HEK293 (cell line): ENCODE measurements at regions not wholly inside any gene's neighbourhood (a gene's known extent, or its start where the extent isn't known, plus 50 kb on each side); places are given as distances from the start of the nearest gene placed in this dataset.

ENCODE experiments used
- CTCF ChIA-PET: fragments of 350-600 bp; formaldehyde crosslinking; extraction: SDS; loops from one replicate; lab custom pipeline; 2021; ENCODE audit warnings: antibody characterized with exemption; lab: Yijun Ruan, JAX
- POLR2A ChIA-PET: fragments of 300-600 bp; formaldehyde crosslinking; extraction: SDS; loops from one replicate; lab custom pipeline; 2020; ENCODE audit warnings: antibody characterized with exemption, inconsistent platforms; lab: Yijun Ruan, JAX
- H3K27ac ChIP-seq: fragments of 200-500 bp; sonication (Bioruptor generic); 2 replicates; pipeline ENCODE4 v1.5.1; 2014; ENCODE audit warnings: low read depth, low read length, control low read depth, inconsistent platforms; ENCODE audit errors: extremely low read depth
- H3K36me3 ChIP-seq, 2 experiments: fragments of 200-500 bp in 1 of 2; sonication (Bioruptor generic) in 1 of 2; 1 replicate in 1 of 2; 2 replicates in 1 of 2; pipeline ENCODE4 v1.5.1; 2014 to 2017; ENCODE audit warnings: inconsistent platforms in 2 of 2, low read length in 2 of 2; ENCODE audit not compliant: control insufficient read depth in 2 of 2, insufficient read depth in 1 of 2
- H3K4me1 ChIP-seq: fragments of 200-500 bp; sonication (Bioruptor generic); 2 replicates; pipeline ENCODE4 v1.5.1; 2014; ENCODE audit warnings: mild to moderate bottlenecking, low read length, inconsistent platforms; ENCODE audit not compliant: control insufficient read depth, insufficient read depth
- H3K4me3 ChIP-seq: 2 replicates; pipeline ENCODE4 v1.5.1; 2011; ENCODE audit warnings: low read depth, mild to moderate bottlenecking, control low read depth, low read length, moderate library complexity
- H3K9me3 ChIP-seq: fragments of 200-500 bp; sonication (Bioruptor generic); 2 replicates; pipeline ENCODE4 v1.5.1; 2014; ENCODE audit warnings: low read depth, low read length, inconsistent platforms; ENCODE audit not compliant: control insufficient read depth, insufficient read depth
- GLI2 ChIP-seq: fragments of 450-650 bp; formaldehyde crosslinking; IDR thresholded peaks from 2 replicates; pipeline ENCODE4; 2017; ENCODE audit warnings: missing biosample characterization, missing genetic modification characterization, low read depth, borderline replicate concordance
- HOXA7 ChIP-seq: sonication (generic); formaldehyde crosslinking; IDR thresholded peaks from 2 replicates; pipeline ENCODE4 v1.8.1; 2022; ENCODE audit warnings: missing genetic modification reagents, borderline replicate concordance
- MYNN ChIP-seq: fragments of 450-650 bp; formaldehyde crosslinking; IDR thresholded peaks from 2 replicates; pipeline ENCODE4 v1.5.1; 2016; ENCODE audit warnings: missing biosample characterization, missing genetic modification characterization, borderline replicate concordance
- OSR2 ChIP-seq: fragments of 450-650 bp; formaldehyde crosslinking; IDR thresholded peaks from 2 replicates; pipeline ENCODE4 v1.5.1; 2016; ENCODE audit warnings: missing biosample characterization, missing genetic modification characterization
- RBAK ChIP-seq: fragments of 450-650 bp; formaldehyde crosslinking; IDR thresholded peaks from 2 replicates; pipeline ENCODE4 v1.5.1; 2016; ENCODE audit warnings: missing biosample characterization, missing genetic modification characterization
- SETDB1 ChIP-seq: IDR thresholded peaks from one replicate; pipeline ENCODE4 v1.6.1; 2017; ENCODE audit warnings: mild to moderate bottlenecking, low read length, moderate library complexity, mixed read lengths; ENCODE audit not compliant: insufficient read length
- SP2 ChIP-seq: fragments of 450-650 bp; formaldehyde crosslinking; IDR thresholded peaks from 2 replicates; pipeline ENCODE4 v1.5.1; 2016; ENCODE audit warnings: missing biosample characterization, missing genetic modification characterization
- ZBTB10 ChIP-seq: fragments of 450-650 bp; formaldehyde crosslinking; IDR thresholded peaks from 2 replicates; pipeline ENCODE4 v1.5.1; 2016; ENCODE audit warnings: missing biosample characterization, missing genetic modification characterization
- ZBTB17 ChIP-seq: fragments of 450-650 bp; formaldehyde crosslinking; IDR thresholded peaks from 2 replicates; pipeline ENCODE4 v1.5.1; 2016; ENCODE audit warnings: missing biosample characterization, missing genetic modification characterization
- ZEB2 ChIP-seq: fragments of 450-650 bp; formaldehyde crosslinking; IDR thresholded peaks from 2 replicates; pipeline ENCODE4 v1.5.1; 2016; ENCODE audit warnings: missing biosample characterization, missing genetic modification characterization
- ZFP3 ChIP-seq: fragments of 450-650 bp; formaldehyde crosslinking; IDR thresholded peaks from 2 replicates; pipeline ENCODE4 v1.5.1; 2016; ENCODE audit warnings: low read depth, missing biosample characterization, missing genetic modification characterization
- ZFP37 ChIP-seq: fragments of 450-650 bp; formaldehyde crosslinking; IDR thresholded peaks from 2 replicates; pipeline ENCODE4 v1.5.1; 2016; ENCODE audit warnings: missing biosample characterization, missing genetic modification characterization
- ZNF112 ChIP-seq: fragments of 450-650 bp; formaldehyde crosslinking; IDR thresholded peaks from 2 replicates; pipeline ENCODE4 v1.5.0; 2017; ENCODE audit warnings: missing biosample characterization, missing genetic modification characterization
- ZNF169 ChIP-seq: fragments of 450-650 bp; formaldehyde crosslinking; IDR thresholded peaks from 2 replicates; pipeline ENCODE4 v1.5.1; 2016; ENCODE audit warnings: missing biosample characterization, missing genetic modification characterization
- ZNF214 ChIP-seq: fragments of 450-650 bp; formaldehyde crosslinking; IDR thresholded peaks from 2 replicates; pipeline ENCODE4 v1.5.1; 2017; ENCODE audit warnings: missing biosample characterization, mild to moderate bottlenecking, missing genetic modification characterization, borderline replicate concordance
- ZNF341 ChIP-seq: fragments of 450-650 bp; formaldehyde crosslinking; IDR thresholded peaks from 2 replicates; pipeline ENCODE4; 2016; ENCODE audit warnings: low read depth, missing biosample characterization, missing genetic modification characterization
- ZNF449 ChIP-seq: fragments of 450-650 bp; formaldehyde crosslinking; IDR thresholded peaks from 2 replicates; pipeline ENCODE4 v1.5.1; 2017; ENCODE audit warnings: missing biosample characterization, mild to moderate bottlenecking, missing genetic modification characterization, moderate library complexity
- ZNF48 ChIP-seq: fragments of 450-650 bp; formaldehyde crosslinking; IDR thresholded peaks from 2 replicates; pipeline ENCODE4 v1.5.1; 2016; ENCODE audit warnings: missing biosample characterization, missing genetic modification characterization
- ZNF701 ChIP-seq: fragments of 450-650 bp; formaldehyde crosslinking; IDR thresholded peaks from 2 replicates; pipeline ENCODE4 v1.5.1; 2016; ENCODE audit warnings: missing biosample characterization, missing genetic modification characterization
- ZNF76 ChIP-seq: fragments of 450-650 bp; formaldehyde crosslinking; IDR thresholded peaks from 2 replicates; pipeline ENCODE4; 2016; ENCODE audit warnings: low read depth, missing biosample characterization, missing genetic modification characterization, borderline replicate concordance
- ZNF785 ChIP-seq: fragments of 450-650 bp; formaldehyde crosslinking; IDR thresholded peaks from 2 replicates; pipeline ENCODE4 v1.5.1; 2016; ENCODE audit warnings: missing biosample characterization, missing genetic modification characterization
- ZNF830 ChIP-seq: fragments of 450-650 bp; IDR thresholded peaks from 2 replicates; pipeline ENCODE4 v1.5.0; 2018; ENCODE audit warnings: missing biosample characterization, missing genetic modification characterization, low read depth, mild to moderate bottlenecking, moderate library complexity

DNA sequence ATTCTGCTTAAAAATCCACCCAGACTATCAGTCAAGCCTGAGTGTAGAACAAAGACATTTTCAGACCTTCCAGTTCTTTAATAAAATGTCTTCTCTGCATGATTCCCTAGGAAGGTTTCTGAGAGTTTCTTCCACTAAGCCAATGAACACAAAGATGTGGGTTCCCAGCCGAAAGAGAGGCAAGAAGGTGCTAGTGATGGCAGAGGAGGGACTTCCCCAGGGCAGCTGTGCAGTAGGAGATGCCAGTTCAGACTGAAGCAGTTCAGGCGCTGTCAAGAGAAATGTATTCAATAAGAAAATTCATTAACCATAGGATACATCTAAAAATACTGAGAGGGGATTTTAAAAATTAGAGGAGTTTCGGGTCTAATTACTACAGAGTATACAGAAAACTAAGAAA lies 83.3 kb downstream of the RND3 start:
- no peaks in the 10 kb centered on the region for H3K4me1 ChIP-seq
- no peaks in the 10 kb centered on the region for H3K9me3 ChIP-seq
- H3K4me3 ChIP-seq, result no peak overlapping the region
- CTCF ChIA-PET, result no interaction called here
- TF ChIP-seq ZFP37 (tag by site-specific recombination) (no peak), ZNF169 (tag by site-specific recombination) (no peak), OSR2 (tag by site-specific recombination) (no peak), ZNF449 (tag by site-specific recombination) (no peak), ZNF701 (tag by site-specific recombination) (no peak), ZFP3 (tag by site-specific recombination) (no peak), ZNF785 (tag by site-specific recombination) (no peak), ZNF830 (tag by site-specific recombination) (no peak), ZEB2 (tag by site-specific recombination) (no peak), ZBTB17 (tag by site-specific recombination) (no peak)
- H3K36me3 ChIP-seq, result no peaks in the 10 kb centered on the region
- POLR2A ChIA-PET, result no interaction called here
- no peak overlapping the region for H3K27ac ChIP-seq

DNA sequence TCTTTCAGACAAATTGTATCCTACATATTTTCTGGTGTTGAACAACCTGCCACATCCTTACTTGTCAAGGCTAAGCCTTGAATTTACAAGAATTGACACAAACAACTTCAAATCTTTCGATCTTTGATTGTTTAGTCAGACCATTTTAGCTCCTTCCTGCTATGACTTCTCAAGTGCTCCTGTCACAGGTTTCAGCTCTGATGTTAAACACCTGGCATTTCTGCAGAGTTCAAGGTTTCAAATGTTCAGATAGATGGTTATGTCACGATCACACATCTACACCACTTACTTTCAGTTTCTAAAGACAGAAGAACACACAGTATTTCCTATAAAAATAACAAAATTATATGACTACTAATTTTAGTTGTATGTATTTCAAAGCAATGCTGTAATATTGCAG lies 84.0 kb downstream of the RND3 start:
- ChIA-PET CTCF (no interaction called here), POLR2A (no interaction called here)
- no peaks in the 10 kb centered on the region for H3K4me1 ChIP-seq
- no peak overlapping the region for H3K4me3 ChIP-seq
- no peaks in the 10 kb centered on the region for H3K9me3 ChIP-seq
- TF ChIP-seq ZNF48 (tag by site-specific recombination), result no peak
- H3K27ac ChIP-seq, result no peak overlapping the region
- no peaks in the 10 kb centered on the region for H3K36me3 ChIP-seq

- CTCF ChIA-PET, result interaction anchor here (0.6 kb wide), 1 partner anchor 871 kb away, joined by 3 read pairs; no protein-coding TSS in a partner anchor
- no peaks in the 10 kb centered on the region for H3K4me1 ChIP-seq
- no peak overlapping the region for H3K4me3 ChIP-seq
- H3K36me3 ChIP-seq, result no peaks in the 10 kb centered on the region
- no peak overlapping the region for H3K27ac ChIP-seq
- POLR2A ChIA-PET, result no interaction called here
- TF ChIP-seq MYNN (tag by site-specific recombination) (no peak), ZBTB10 (tag by site-specific recombination) (no peak), ZNF341 (tag by site-specific recombination) (no peak), SETDB1 (no peak), ZNF112 (tag by site-specific recombination) (no peak), RBAK (tag by site-specific recombination) (no peak), SP2 (tag by site-specific recombination) (no peak), HOXA7 (CRISPR knock-in tag) (no peak), GLI2 (tag by site-specific recombination) (no peak), ZNF214 (tag by site-specific recombination) (no peak), ZNF76 (tag by site-specific recombination) (no peak)
- no peaks in the 10 kb centered on the region for H3K9me3 ChIP-seq
These were observed 84.5 kb downstream of the RND3 start for GRCh38 chr2:150402953-150403352.
